Smooth muscle cell (in vitro differentiated cells): ENCODE measurements at regions not wholly inside any gene's neighbourhood (a gene's known extent, or its start where the extent isn't known, plus 50 kb on each side); places are given as distances from the start of the nearest gene placed in this dataset. TPM values are rescaled to one million over a fixed set of nuclear protein-coding genes. Genes with fewer than 3 reads are reported as not detected.

Experiments
- small RNA-seq: library from RNA; depleted of rRNA; stranded (forward); fragments of <200 nt; gene quantifications from one replicate; pipeline ENCODE3, GENCODE V24; 2014

Small RNA genes lying in the stretch of these regions (small RNA-seq; reads per million reads assigned to genes)
- not detected for gene RNU6-1211P
